Epithelial cell of proximal tubule (primary cell): ENCODE measurements at regions not wholly inside any gene's neighbourhood (a gene's known extent, or its start where the extent isn't known, plus 50 kb on each side); places are given as distances from the start of the nearest gene placed in this dataset.

Experiments
- DNase-seq: peaks from one replicate; pipeline ENCODE4 v3.0.0-alpha.2; 2011; ENCODE audit warnings: low read depth
- H3K4me3 ChIP-seq: 2 replicates; pipeline ENCODE4 v1.5.1; 2011; ENCODE audit warnings: low read depth, mild to moderate bottlenecking, low read length
- TF ChIP-seq, protein P1 (sequence below): conservative IDR thresholded peaks from 2 replicates; pipeline ENCODE4 v1.5.1; 2012; ENCODE audit warnings: low read depth, mild to moderate bottlenecking, low read length

DNA sequence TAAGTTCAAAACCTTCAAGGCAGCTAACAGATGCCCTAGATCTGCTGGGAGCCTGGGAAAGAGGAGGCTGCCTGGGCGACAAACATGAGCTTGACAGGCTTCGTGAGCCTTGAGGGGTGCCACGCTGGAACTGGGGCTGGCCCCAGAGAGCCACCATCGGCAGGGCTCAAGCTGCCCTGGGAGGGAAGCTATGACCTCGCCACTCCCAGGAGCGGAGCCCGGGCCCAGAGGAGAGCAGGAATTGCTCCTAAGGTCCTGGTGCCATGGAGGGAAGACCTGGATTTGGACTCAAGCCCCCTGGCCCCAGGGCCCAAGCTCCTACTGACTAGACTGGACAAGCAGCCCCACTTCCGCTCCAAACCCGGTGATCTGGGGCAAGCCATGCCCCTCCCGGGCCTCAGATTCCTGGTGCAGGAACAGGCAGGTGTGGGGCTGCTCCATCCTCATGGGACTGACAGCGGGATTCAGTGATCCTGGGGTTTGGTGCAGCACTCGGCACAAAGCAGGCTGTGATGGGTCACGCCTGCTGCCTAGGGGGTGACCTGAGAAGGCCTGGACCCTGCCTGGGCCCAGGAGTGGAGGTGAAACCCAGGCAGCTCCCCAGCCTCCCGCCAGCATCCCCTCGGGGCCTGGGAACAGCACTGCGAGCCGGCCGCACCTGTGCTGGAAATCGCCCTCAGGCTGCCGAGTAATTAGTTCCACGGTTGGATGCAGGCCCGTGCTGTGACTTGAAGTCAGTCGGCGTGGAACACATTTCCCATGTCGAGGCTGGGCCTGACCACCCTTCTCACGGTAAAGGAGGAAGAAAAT lies 246.9 kb downstream of the NDUFA10 start:
- TF ChIP-seq, protein P1, sequence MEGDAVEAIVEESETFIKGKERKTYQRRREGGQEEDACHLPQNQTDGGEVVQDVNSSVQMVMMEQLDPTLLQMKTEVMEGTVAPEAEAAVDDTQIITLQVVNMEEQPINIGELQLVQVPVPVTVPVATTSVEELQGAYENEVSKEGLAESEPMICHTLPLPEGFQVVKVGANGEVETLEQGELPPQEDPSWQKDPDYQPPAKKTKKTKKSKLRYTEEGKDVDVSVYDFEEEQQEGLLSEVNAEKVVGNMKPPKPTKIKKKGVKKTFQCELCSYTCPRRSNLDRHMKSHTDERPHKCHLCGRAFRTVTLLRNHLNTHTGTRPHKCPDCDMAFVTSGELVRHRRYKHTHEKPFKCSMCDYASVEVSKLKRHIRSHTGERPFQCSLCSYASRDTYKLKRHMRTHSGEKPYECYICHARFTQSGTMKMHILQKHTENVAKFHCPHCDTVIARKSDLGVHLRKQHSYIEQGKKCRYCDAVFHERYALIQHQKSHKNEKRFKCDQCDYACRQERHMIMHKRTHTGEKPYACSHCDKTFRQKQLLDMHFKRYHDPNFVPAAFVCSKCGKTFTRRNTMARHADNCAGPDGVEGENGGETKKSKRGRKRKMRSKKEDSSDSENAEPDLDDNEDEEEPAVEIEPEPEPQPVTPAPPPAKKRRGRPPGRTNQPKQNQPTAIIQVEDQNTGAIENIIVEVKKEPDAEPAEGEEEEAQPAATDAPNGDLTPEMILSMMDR, result no peak
- no peak overlapping the region for H3K4me3 ChIP-seq
- DNase-seq, result no peak

DNA sequence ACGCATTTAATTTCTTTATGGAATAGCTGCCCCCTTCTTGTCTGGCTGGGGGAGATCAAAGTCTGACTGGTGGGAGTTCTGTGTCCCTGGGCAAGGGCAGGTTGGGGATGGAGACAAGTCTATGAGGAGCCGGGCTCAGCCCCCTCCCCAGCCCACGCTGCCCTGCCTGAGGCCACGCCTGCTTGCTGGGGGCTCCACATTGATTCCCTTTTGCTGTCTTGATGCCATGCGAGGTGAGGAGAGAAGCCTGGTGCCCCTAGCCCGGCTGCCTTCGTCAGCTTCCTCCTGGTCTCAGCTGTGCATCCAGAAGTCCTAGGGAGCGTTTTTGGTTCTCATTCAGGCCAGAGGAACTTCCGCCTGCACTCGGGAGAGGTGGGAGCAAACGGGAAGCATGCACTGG lies 247.9 kb downstream of the NDUFA10 start:
- no peak overlapping the region for H3K4me3 ChIP-seq
- no peak for DNase-seq
- TF ChIP-seq, protein P1, result no peak

DNA sequence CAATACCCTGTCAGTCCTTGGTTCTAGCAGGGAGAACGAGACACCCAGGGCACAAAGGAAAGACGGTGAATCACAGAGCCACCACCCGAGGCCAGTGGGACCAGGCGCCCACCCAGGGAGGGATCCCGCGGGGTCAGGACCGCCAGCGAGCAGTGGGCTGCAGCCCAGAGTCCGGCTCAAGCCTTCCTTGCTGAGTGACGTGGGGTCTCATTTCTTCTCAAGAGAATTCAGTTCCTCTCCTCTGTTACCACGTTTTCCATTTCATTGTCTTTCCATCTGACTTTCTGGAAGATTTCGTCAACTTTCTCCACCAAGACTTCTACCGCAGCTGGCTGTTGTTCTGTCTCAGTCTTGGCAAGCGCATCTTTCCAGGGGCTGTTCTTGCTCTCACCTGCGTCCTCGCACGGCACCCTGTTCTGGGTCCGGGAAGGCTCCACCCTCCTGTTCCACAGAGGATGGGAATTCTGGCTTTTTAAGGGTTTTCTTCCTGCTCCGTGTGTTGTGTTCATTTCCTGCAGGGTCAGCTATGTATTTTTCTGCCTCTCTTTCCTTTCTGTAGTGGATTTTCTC lies 248.6 kb downstream of the NDUFA10 start:
- no peak overlapping the region for H3K4me3 ChIP-seq
- TF ChIP-seq, protein P1, result no peak
- no peak for DNase-seq

DNA sequence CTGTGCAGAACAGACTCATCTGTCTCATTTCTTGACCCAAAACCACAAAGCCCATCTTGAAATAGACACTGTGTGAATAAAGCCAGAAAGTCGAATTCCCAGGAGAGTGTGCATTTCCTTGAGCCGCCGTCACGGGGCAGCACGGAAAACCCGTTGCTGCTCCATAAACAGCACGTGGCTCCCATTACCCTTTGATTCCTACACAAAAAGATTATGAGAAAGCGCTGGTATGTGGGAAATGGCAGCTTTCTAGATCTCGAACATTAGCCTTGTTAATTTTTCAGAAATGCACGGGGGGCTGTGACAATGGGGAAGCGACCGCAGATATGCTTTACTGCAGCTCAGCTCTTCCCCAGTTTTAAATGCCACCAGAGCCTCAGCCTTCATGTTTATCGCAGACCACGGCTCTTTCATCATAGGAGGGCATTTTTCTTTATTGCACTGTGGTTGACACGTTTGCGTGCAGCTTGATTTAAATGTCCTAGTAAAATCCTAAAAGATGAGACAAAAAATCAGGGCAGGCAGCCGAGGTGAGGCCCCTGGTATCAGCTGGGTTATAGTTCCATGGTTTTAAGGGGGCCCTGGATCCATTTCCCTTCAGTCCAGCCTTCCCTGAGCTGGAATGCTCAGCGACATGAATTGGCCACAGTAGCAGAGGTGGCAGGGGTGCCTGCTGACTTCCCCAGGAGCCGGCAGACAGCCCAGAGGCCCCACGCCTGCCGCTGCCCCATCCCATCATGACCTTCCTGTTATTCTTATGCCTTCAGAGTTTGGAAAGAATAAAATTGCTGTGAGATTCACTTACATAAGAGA lies 249.3 kb downstream of the NDUFA10 start:
- no peak for DNase-seq
- H3K4me3 ChIP-seq, result no peak overlapping the region
- TF ChIP-seq, protein P1, result no peak

DNA sequence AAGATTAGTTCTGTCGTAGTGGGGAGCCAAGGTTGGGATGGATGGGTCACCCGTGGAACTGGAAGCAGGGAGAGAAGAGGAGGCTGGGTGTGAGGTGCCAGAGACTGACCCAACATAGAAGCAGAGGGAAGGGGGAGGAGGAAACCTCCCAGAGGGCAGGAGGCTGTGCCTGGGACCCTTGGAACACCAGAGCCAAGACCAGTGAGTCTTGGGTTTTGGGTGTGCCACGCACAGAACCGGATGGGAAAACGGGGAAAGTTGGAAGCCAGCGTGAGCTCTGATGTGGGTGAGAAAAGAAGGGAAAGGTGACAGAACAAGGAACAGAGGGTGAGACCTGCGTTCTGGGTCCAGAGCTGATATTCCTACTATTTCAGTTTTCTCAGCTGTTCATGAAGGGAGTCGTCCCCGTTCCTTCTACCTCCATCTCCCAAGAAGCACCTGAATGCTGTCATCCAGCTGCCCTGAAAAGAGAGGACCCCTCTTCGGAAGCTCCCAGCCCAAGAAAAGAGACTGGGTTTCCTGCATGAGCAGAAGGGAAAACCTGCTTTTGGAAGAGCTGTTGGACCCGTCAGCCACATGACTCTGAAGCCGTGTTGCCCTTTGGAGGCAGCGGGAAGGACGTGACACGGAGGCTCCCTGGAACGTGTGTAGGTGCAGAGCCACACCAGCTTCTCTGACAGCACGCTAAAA lies 250.1 kb downstream of the NDUFA10 start:
- TF ChIP-seq, protein P1, result no peak
- no peak for DNase-seq
- H3K4me3 ChIP-seq, result no peak overlapping the region

DNA sequence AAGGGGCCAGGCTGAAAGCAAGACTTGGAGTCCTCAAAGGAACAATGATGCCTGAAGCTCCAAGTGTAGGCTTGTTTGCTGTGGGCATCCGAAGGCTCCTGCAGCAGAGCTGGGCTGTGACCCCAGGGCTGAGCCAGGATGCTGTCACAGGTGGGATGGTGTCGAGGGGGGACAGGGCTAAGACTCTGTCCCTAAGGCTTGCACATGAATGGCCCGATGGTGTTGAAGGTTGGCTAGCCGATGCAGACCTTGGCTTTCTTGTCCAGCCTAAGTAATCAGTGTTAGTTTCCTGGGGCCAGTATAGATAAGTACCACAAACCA lies 251.0 kb downstream of the NDUFA10 start:
- TF ChIP-seq, protein P1, result no peak
- H3K4me3 ChIP-seq, result no peak overlapping the region
- DNase-seq, result no peak
